NCI-H1930 (cell line): ENCODE measurements at regions not wholly inside any gene's neighbourhood (a gene's known extent, or its start where the extent isn't known, plus 50 kb on each side); places are given as distances from the start of the nearest gene placed in this dataset.

Experiments
- DNase-seq, 2 experiments: peaks; one replicate each; lab custom pipeline; 2025; lab: John Stamatoyannopoulos, UW

DNA sequence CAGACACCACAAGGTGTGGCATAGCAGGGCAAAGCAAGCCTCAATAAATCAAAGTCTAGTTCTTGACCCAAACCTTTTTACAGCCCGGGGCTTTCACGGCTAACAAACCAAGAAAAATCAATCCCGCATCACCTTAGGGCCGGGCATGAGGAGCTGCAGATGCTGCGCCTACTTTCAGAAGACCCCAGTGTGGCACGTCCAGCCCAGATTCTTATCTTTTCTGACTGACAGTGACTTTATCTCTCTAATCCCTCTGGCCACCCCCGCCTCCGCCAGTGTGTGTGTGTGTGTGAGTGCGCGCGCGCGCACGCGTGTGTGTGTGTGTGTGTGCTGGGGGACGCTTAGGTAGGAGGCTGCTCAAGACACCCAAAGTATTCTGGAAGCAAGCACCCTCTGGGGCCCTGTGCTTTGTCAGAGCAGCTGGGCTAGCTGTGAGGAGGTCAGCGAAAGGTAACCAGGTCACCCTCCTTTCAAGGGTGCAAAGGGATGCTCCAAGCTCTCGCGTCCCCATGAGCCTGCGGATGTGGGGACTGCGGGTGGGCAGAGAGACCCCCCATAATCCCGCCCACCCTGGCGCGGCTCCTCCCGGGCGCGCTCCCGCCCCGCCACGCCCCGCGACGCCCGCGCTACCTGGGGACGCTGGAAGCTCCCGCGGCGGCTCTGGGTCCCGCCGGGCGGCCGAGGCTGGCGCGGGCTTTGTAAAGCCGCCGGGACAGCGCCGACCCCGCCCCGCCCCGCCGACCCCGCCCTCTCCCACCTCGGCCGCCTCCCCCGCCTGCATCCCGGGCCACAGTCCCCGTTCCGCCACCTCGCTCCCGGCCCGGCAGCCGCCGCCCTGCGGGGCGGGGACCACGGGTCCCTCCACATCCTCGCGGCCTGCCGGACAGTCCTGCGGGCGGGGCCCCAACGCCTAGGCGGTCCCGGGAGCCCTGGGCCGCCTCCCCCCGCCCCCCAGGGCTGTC, 57.1 kb upstream of the RHOBTB1 start:
- no peak for DNase-seq

DNA sequence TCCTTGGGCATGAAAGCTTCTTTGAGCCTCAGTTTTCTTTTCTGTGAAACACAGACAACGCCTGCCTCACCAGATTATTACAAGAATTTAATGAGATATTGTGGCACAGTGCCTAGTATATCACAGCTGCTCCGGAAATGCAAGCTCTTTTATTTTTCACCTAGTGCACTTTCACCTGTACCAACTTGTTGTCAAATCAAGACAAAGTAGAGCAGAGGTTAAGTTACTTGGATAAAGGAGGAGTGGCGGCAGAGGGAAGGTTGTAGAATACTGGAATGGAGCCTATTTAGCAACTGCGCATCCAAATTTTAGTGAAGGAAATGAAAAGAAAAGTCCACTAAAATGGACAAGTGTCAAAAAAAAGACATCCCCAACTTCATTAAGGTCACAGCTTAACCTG, 54.9 kb upstream of the RHOBTB1 start:
- DNase-seq: no peak

DNA sequence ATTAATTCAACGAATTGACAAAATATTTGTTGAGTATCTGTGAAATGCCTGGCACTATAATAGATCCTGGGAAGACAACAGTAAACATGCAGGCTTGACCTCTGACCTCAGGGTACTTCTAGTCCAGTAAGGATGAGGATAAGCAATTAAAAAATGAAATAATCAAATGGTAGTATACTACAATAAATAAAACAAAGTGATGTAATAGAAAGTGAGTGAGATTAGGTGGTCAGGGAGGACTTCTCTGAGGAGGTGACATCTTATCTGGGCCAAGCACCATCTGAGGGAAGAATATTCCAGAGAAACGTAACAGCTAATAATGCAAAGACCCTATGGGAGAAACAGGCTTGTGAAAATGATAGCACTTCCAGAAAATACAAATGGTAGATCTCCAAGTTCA, 50.1 kb upstream of the RHOBTB1 start:
- no peak for DNase-seq
